Stimulated activated naive CD8-positive, alpha-beta T cell treated with anti-CD3 and anti-CD28 coated beads, Interleukin-15, amount 100 ng/mL, for 72 hours (primary cell): ENCODE measurements at regions not wholly inside any gene's neighbourhood (a gene's known extent, or its start where the extent isn't known, plus 50 kb on each side); places are given as distances from the start of the nearest gene placed in this dataset.

Source experiments
- ATAC-seq: fragments of 150-1000 bp; cut with Tn5 transposase; 2 replicates; pipeline ENCODE4 v1.10.0; 2021; ENCODE audit warnings: mild to moderate bottlenecking, moderate library complexity
- DNase-seq, 2 donors: peaks; one replicate each; pipeline ENCODE4 v3.0.0; 2021 to 2022
- H3K27ac Mint-ChIP-seq, 2 donors: one replicate each; pipeline ENCODE4 v1.8.0; 2022; ENCODE audit warnings: mild to moderate bottlenecking in 2 of 2, mixed read lengths in 2 of 2, moderate library complexity in 2 of 2
- H3K27me3 Mint-ChIP-seq: one replicate; pipeline ENCODE4 v1.8.0; 2022; ENCODE audit warnings: mixed read lengths
- H3K4me1 Mint-ChIP-seq: one replicate; pipeline ENCODE4 v1.8.0; 2022; ENCODE audit warnings: mild to moderate bottlenecking, mixed read lengths
- H3K4me3 Mint-ChIP-seq, 2 donors: one replicate each; pipeline ENCODE4 v1.8.0; 2022; ENCODE audit warnings: mild to moderate bottlenecking in 2 of 2, mixed read lengths in 2 of 2, moderate library complexity in 1 of 2
- H3K9me3 Mint-ChIP-seq, 2 donors: one replicate each; pipeline ENCODE4 v1.8.0; 2022; ENCODE audit warnings: mixed read lengths in 2 of 2

GRCh38 chr13:37446503-37446902 lies 152.1 kb downstream of the POSTN start:
- no peak overlapping the region for H3K27ac Mint-ChIP-seq
- H3K27me3 Mint-ChIP-seq, result no peaks in the 10 kb centered on the region
- no peak for ATAC-seq
- DNase-seq, result no peak
- peaks cover 5 to 7% of the 10 kb centered on the region in 2 donors for H3K9me3 Mint-ChIP-seq
- H3K4me1 Mint-ChIP-seq, result no peaks in the 10 kb centered on the region
- H3K4me3 Mint-ChIP-seq, result no peak overlapping the region

GRCh38 chr13:37443538-37443937 lies 155.0 kb downstream of the POSTN start:
- Mint-ChIP-seq H3K27ac (no peak overlapping the region), H3K9me3 (peaks cover 6 to 9% of the 10 kb centered on the region in 2 donors), H3K4me1 (no peaks in the 10 kb centered on the region), H3K4me3 (no peak overlapping the region), H3K27me3 (no peaks in the 10 kb centered on the region)
- DNase-seq (no peak), ATAC-seq (no peak)

GRCh38 chr13:37442996-37443395 lies 155.6 kb downstream of the POSTN start:
- H3K4me1 Mint-ChIP-seq, result no peaks in the 10 kb centered on the region
- no peak overlapping the region for H3K27ac Mint-ChIP-seq
- peaks cover 6 to 10% of the 10 kb centered on the region in 2 donors for H3K9me3 Mint-ChIP-seq
- H3K27me3 Mint-ChIP-seq, result no peaks in the 10 kb centered on the region
- DNase-seq (no peak), ATAC-seq (no peak)
- no peak overlapping the region for H3K4me3 Mint-ChIP-seq

GRCh38 chr13:37435881-37436280 lies 162.7 kb downstream of the POSTN start:
- Mint-ChIP-seq H3K27ac (no peak overlapping the region), H3K9me3 (peaks cover 2 to 5% of the 10 kb centered on the region in 2 donors), H3K4me1 (no peaks in the 10 kb centered on the region), H3K27me3 (no peaks in the 10 kb centered on the region), H3K4me3 (no peak overlapping the region)
- DNase-seq (no peak), ATAC-seq (no peak)

- no peak for ATAC-seq
- no peak for DNase-seq
- H3K4me1 Mint-ChIP-seq, result no peaks in the 10 kb centered on the region
- no peaks in the 10 kb centered on the region for H3K27me3 Mint-ChIP-seq
- H3K4me3 Mint-ChIP-seq, result no peak overlapping the region
- H3K9me3 Mint-ChIP-seq, result peaks cover 14 to 16% of the 10 kb centered on the region in 2 donors
- H3K27ac Mint-ChIP-seq, result no peak overlapping the region
These were observed 165.5 kb downstream of the POSTN start for GRCh38 chr13:37433086-37433485.

- DNase-seq, result no peak
- H3K9me3 Mint-ChIP-seq, result peaks cover 14 to 34% of the 10 kb centered on the region in 2 donors
- peak overlapping the region in 1 of 2 donors; percentile 60 for H3K27ac Mint-ChIP-seq
- H3K4me3 Mint-ChIP-seq, result no peak overlapping the region
- H3K27me3 Mint-ChIP-seq, result no peaks in the 10 kb centered on the region
- no peak for ATAC-seq
- H3K4me1 Mint-ChIP-seq, result no peaks in the 10 kb centered on the region
These were observed 168.6 kb downstream of the POSTN start for GRCh38 chr13:37429976-37430375.

GRCh38 chr13:37427843-37428494 lies 170.6 kb downstream of the POSTN start:
- H3K27me3 Mint-ChIP-seq, result no peaks in the 10 kb centered on the region
- peaks cover 14 to 42% of the 10 kb centered on the region in 2 donors for H3K9me3 Mint-ChIP-seq
- H3K4me3 Mint-ChIP-seq, result no peak overlapping the region
- no peaks in the 10 kb centered on the region for H3K4me1 Mint-ChIP-seq
- DNase-seq (no peak), ATAC-seq (no peak)
- H3K27ac Mint-ChIP-seq, result no peak overlapping the region

- DNase-seq, result no peak
- Mint-ChIP-seq H3K27ac (no peak overlapping the region), H3K9me3 (peaks cover 0 to 8% of the 10 kb centered on the region in 2 donors), H3K4me3 (no peak overlapping the region), H3K27me3 (no peaks in the 10 kb centered on the region), H3K4me1 (no peaks in the 10 kb centered on the region)
- no peak for ATAC-seq
These were observed 180.1 kb downstream of the POSTN start for GRCh38 chr13:37418490-37418889.

- Mint-ChIP-seq H3K4me1 (no peaks in the 10 kb centered on the region), H3K9me3 (peaks cover 0 to 8% of the 10 kb centered on the region in 2 donors), H3K4me3 (no peak overlapping the region), H3K27ac (no peak overlapping the region), H3K27me3 (no peaks in the 10 kb centered on the region)
- no peak for ATAC-seq
- DNase-seq, result no peak
These were observed 181.5 kb downstream of the POSTN start for GRCh38 chr13:37417060-37417441.

GRCh38 chr13:37416291-37417059 lies 182.1 kb downstream of the POSTN start:
- DNase-seq, result no peak
- Mint-ChIP-seq H3K4me3 (no peak overlapping the region), H3K27ac (no peak overlapping the region), H3K4me1 (no peaks in the 10 kb centered on the region), H3K27me3 (no peaks in the 10 kb centered on the region), H3K9me3 (peaks cover 2 to 10% of the 10 kb centered on the region in 2 donors)
- no peak for ATAC-seq

GRCh38 chr13:37413161-37413560 lies 185.4 kb downstream of the POSTN start:
- Mint-ChIP-seq H3K4me1 (no peaks in the 10 kb centered on the region), H3K27me3 (no peaks in the 10 kb centered on the region), H3K4me3 (no peak overlapping the region), H3K27ac (no peak overlapping the region), H3K9me3 (peaks cover 7 to 9% of the 10 kb centered on the region in 2 donors)
- no peak for ATAC-seq
- no peak for DNase-seq

GRCh38 chr13:37412241-37412921 lies 186.2 kb downstream of the POSTN start:
- H3K4me1 Mint-ChIP-seq, result no peaks in the 10 kb centered on the region
- H3K27me3 Mint-ChIP-seq, result no peaks in the 10 kb centered on the region
- no peak for DNase-seq

GRCh38 chr13:37410316-37410715 lies 188.3 kb downstream of the POSTN start:
- Mint-ChIP-seq H3K4me3 (no peak overlapping the region), H3K9me3 (peaks cover 10 to 15% of the 10 kb centered on the region in 2 donors), H3K4me1 (no peaks in the 10 kb centered on the region), H3K27me3 (no peaks in the 10 kb centered on the region), H3K27ac (no peak overlapping the region)
- ATAC-seq (no peak), DNase-seq (no peak)

More at GRCh38 chr13:37412241-37412921, 186.2 kb downstream of the POSTN start:
- Mint-ChIP-seq H3K27ac (no peak overlapping the region), H3K9me3 (peaks cover 7 to 8% of the 10 kb centered on the region in 2 donors), H3K4me3 (no peak overlapping the region)
- no peak for ATAC-seq

- H3K27me3 Mint-ChIP-seq, result no peaks in the 10 kb centered on the region
- ATAC-seq (no peak), DNase-seq (no peak)
- no peaks in the 10 kb centered on the region for H3K4me1 Mint-ChIP-seq
- H3K9me3 Mint-ChIP-seq, result peaks cover 10 to 15% of the 10 kb centered on the region in 2 donors
- no peak overlapping the region for H3K27ac Mint-ChIP-seq
- no peak overlapping the region for H3K4me3 Mint-ChIP-seq
These were observed 188.8 kb downstream of the POSTN start for GRCh38 chr13:37409756-37410155.

- Mint-ChIP-seq H3K4me1 (no peaks in the 10 kb centered on the region), H3K9me3 (peaks cover 10 to 15% of the 10 kb centered on the region in 2 donors), H3K27ac (no peak overlapping the region), H3K27me3 (no peaks in the 10 kb centered on the region), H3K4me3 (no peak overlapping the region)
- DNase-seq, result no peak
- no peak for ATAC-seq
These were observed 191.4 kb downstream of the POSTN start for GRCh38 chr13:37407156-37407555.

GRCh38 chr13:37406031-37406430 lies 192.5 kb downstream of the POSTN start:
- DNase-seq (no peak), ATAC-seq (no peak)
- Mint-ChIP-seq H3K4me1 (no peaks in the 10 kb centered on the region), H3K27ac (no peak overlapping the region), H3K27me3 (no peaks in the 10 kb centered on the region), H3K4me3 (no peak overlapping the region), H3K9me3 (peaks cover 6 to 8% of the 10 kb centered on the region in 2 donors)
